Keratinocyte (primary cell): ENCODE measurements at regions not wholly inside any gene's neighbourhood (a gene's known extent, or its start where the extent isn't known, plus 50 kb on each side); places are given as distances from the start of the nearest gene placed in this dataset.

Source experiments
- DNase-seq: peaks from one replicate; pipeline ENCODE4 v3.0.0-alpha.2; 2011; ENCODE audit warnings: low read depth, missing footprints, low spot score
- FAIRE-seq: peaks from 2 replicates; lab custom pipeline; 2011; peaks lifted over from hg19 to GRCh38; lab: Jason Lieb, UNC
- H2AFZ ChIP-seq: 2 replicates; pipeline ENCODE4 v1.6.0; 2012; ENCODE audit warnings: low read length, control low read depth, inconsistent platforms; ENCODE audit not compliant: control insufficient read depth
- H3K27ac ChIP-seq: 2 replicates; pipeline ENCODE4 v1.5.1; 2011; ENCODE audit warnings: low read length; ENCODE audit not compliant: control insufficient read depth, insufficient read depth
- H3K27me3 ChIP-seq: 3 replicates; pipeline ENCODE4 v1.6.0; 2011; ENCODE audit warnings: low read length; ENCODE audit not compliant: control insufficient read depth, insufficient read depth; ENCODE audit errors: extremely low read depth
- H3K36me3 ChIP-seq, 2 experiments: 2 replicates in 1 of 2; 3 replicates in 1 of 2; pipeline ENCODE4 v1.5.1; 2011; ENCODE audit warnings: low read length in 2 of 2, mild to moderate bottlenecking in 1 of 2; ENCODE audit not compliant: control insufficient read depth in 2 of 2, insufficient read depth in 2 of 2; ENCODE audit errors: extremely low read depth in 1 of 2
- H3K4me1 ChIP-seq: 3 replicates; pipeline ENCODE4 v1.5.1; 2011; ENCODE audit warnings: low read length; ENCODE audit not compliant: control insufficient read depth, insufficient read depth; ENCODE audit errors: extremely low read depth
- H3K4me2 ChIP-seq: 3 replicates; pipeline ENCODE4 v1.6.0; 2011; ENCODE audit warnings: low read depth, low read length; ENCODE audit not compliant: control insufficient read depth, insufficient read depth; ENCODE audit errors: extremely low read depth
- H3K4me3 ChIP-seq, 3 experiments: fragments of 200-600 bp in 1 of 3; sonication (generic) in 1 of 3; 2 replicates in 2 of 3; 3 replicates in 1 of 3; pipeline ENCODE4 v1.5.1; 2011 to 2016; ENCODE audit warnings: low read length in 3 of 3, mild to moderate bottlenecking in 3 of 3, control low read depth in 2 of 3, inconsistent platforms in 1 of 3, low read depth in 1 of 3, mixed read lengths in 1 of 3, mixed run types in 1 of 3, moderate library complexity in 1 of 3; ENCODE audit not compliant: control insufficient read depth in 2 of 3, insufficient read depth in 2 of 3; ENCODE audit errors: extremely low read depth in 1 of 3
- H3K79me2 ChIP-seq: 2 replicates; pipeline ENCODE4 v1.6.0; 2012; ENCODE audit warnings: low read length; ENCODE audit not compliant: control insufficient read depth, insufficient read depth
- H3K9ac ChIP-seq: 3 replicates; pipeline ENCODE4 v1.6.0; 2011; ENCODE audit warnings: low read length; ENCODE audit not compliant: control insufficient read depth, insufficient read depth; ENCODE audit errors: extremely low read depth
- H3K9me1 ChIP-seq: 3 replicates; pipeline ENCODE4 v1.6.0; 2011; ENCODE audit warnings: low read length; ENCODE audit not compliant: control insufficient read depth, insufficient read depth; ENCODE audit errors: extremely low read depth
- H3K9me3 ChIP-seq: 2 replicates; pipeline ENCODE4 v1.5.1; 2012; ENCODE audit warnings: low read depth, low read length; ENCODE audit not compliant: control insufficient read depth
- H4K20me1 ChIP-seq: 3 replicates; pipeline ENCODE4 v1.6.0; 2011; ENCODE audit warnings: low read length; ENCODE audit not compliant: control insufficient read depth, insufficient read depth; ENCODE audit errors: extremely low read depth
- EZH2 ChIP-seq: IDR thresholded peaks from one replicate; pipeline ENCODE4 v1.6.1; 2012; ENCODE audit warnings: inconsistent platforms, mild to moderate bottlenecking, low read length, moderate library complexity
- dilution Hi-C: fragments of 300-500 bp; cut with MboI; formaldehyde crosslinking; loops from one replicate; pipeline ENCODE4 v1.7.0; 2020; ENCODE audit warnings: low sequenced_read_pairs; ENCODE audit not compliant: extremely low pct_ligation_motif_present
- TF ChIP-seq, protein P1 (sequence below), 3 experiments: IDR thresholded peaks in 1 of 3; conservative IDR thresholded peaks in 1 of 3; optimal IDR thresholded peaks in 1 of 3; 2 replicates in 2 of 3; 3 replicates in 1 of 3; pipeline versions ENCODE3 to v1.5.1; 2011; ENCODE audit warnings: low read length in 3 of 3, mild to moderate bottlenecking in 3 of 3, moderate library complexity in 2 of 3, control low read depth in 1 of 3, inconsistent platforms in 1 of 3; ENCODE audit not compliant: insufficient read depth in 2 of 3; ENCODE audit errors: extremely low read depth in 1 of 3

DNA sequence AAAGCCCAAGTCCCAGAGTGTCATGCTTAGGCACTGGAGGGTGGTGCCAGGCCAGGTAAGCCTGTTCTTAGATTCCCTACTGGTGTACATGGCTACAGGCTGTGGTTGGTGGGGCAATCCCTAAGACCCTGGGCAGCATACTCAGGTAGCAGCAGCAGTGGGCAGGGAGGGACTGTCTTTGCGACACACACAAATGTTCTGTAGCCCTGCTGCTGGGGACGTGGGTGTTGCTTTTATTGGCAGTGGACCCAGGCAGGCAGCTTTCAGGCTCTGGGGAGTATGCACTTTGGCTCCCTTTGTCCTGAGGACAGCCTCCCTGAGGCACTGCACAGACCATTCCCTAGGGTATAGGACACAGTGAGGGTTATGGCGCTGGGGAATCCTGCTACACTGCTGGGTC is 137.1 kb upstream of the ADAMTS19 start:
- Histone ChIP-seq H2AFZ (no peak overlapping the region), H3K9me1 (no peaks in the 10 kb centered on the region), H3K36me3 (no peaks in the 10 kb centered on the region), H3K79me2 (no peaks in the 10 kb centered on the region), H3K4me2 (no peak overlapping the region), H3K4me1 (no peaks in the 10 kb centered on the region), H3K27me3 (no peaks in the 10 kb centered on the region), H3K9me3 (no peaks in the 10 kb centered on the region), H3K9ac (no peak overlapping the region), H4K20me1 (no peaks in the 10 kb centered on the region), H3K4me3 (no peak overlapping the region), H3K27ac (no peak overlapping the region)
- no peak for FAIRE-seq
- dilution Hi-C loops: no loop called here
- TF ChIP-seq, protein P1, sequence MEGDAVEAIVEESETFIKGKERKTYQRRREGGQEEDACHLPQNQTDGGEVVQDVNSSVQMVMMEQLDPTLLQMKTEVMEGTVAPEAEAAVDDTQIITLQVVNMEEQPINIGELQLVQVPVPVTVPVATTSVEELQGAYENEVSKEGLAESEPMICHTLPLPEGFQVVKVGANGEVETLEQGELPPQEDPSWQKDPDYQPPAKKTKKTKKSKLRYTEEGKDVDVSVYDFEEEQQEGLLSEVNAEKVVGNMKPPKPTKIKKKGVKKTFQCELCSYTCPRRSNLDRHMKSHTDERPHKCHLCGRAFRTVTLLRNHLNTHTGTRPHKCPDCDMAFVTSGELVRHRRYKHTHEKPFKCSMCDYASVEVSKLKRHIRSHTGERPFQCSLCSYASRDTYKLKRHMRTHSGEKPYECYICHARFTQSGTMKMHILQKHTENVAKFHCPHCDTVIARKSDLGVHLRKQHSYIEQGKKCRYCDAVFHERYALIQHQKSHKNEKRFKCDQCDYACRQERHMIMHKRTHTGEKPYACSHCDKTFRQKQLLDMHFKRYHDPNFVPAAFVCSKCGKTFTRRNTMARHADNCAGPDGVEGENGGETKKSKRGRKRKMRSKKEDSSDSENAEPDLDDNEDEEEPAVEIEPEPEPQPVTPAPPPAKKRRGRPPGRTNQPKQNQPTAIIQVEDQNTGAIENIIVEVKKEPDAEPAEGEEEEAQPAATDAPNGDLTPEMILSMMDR (optimal IDR thresholded peaks at IDR 0.05 in 1 of 3, IDR thresholded peaks at IDR 0.05 in 1 of 3, conservative IDR thresholded peaks at IDR 0.05 in 1 of 3; ENCODE audit: extremely low read depth in 1 of 3, insufficient read depth in 2 of 3, low read length in 3 of 3): no peak
- TF ChIP-seq EZH2: no peak
- DNase-seq: no peak

DNA sequence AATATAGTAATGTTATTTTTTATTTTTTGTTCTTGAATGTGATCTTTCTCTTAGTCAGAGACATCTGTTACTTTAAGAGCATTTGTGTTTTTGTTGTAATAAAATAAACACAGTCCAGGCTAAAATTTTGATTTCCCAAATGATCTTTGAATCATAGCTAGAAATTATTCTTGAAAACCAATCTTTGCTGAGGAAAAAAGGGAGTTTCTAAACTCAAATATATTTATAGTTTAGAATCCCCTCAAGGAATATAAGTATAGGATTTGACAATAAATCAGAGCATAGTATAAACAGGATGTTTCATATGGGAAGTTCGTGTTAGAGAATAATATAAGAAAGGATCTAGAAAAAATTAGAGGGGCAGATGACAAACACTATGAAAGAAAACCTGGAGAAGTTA is 118.8 kb upstream of the ADAMTS19 start:
- no peaks in the 10 kb centered on the region for H3K4me1 ChIP-seq
- no peaks in the 10 kb centered on the region for H3K9me1 ChIP-seq
- no peaks in the 10 kb centered on the region for H3K27me3 ChIP-seq
- no peak overlapping the region for H3K27ac ChIP-seq
- no peaks in the 10 kb centered on the region for H3K79me2 ChIP-seq
- H3K36me3 ChIP-seq: no peaks in the 10 kb centered on the region
- TF ChIP-seq, protein P1 (optimal IDR thresholded peaks at IDR 0.05 in 1 of 3, IDR thresholded peaks at IDR 0.05 in 1 of 3, conservative IDR thresholded peaks at IDR 0.05 in 1 of 3; ENCODE audit: extremely low read depth in 1 of 3, insufficient read depth in 2 of 3, low read length in 3 of 3): no peak
- TF ChIP-seq EZH2: no peak
- H3K9me3 ChIP-seq: no peaks in the 10 kb centered on the region
- FAIRE-seq: no peak
- H2AFZ ChIP-seq: no peak overlapping the region
- DNase-seq: no peak
- no peak overlapping the region for H3K4me3 ChIP-seq
- dilution Hi-C loops: no loop called here
- H3K9ac ChIP-seq: no peak overlapping the region
- no peaks in the 10 kb centered on the region for H4K20me1 ChIP-seq
- H3K4me2 ChIP-seq: no peak overlapping the region
